ENCODE measurements at regions not wholly inside any gene's neighbourhood (a gene's known extent, or its start where the extent isn't known, plus 50 kb on each side); places are given as distances from the start of the nearest gene placed in this dataset.

DNA sequence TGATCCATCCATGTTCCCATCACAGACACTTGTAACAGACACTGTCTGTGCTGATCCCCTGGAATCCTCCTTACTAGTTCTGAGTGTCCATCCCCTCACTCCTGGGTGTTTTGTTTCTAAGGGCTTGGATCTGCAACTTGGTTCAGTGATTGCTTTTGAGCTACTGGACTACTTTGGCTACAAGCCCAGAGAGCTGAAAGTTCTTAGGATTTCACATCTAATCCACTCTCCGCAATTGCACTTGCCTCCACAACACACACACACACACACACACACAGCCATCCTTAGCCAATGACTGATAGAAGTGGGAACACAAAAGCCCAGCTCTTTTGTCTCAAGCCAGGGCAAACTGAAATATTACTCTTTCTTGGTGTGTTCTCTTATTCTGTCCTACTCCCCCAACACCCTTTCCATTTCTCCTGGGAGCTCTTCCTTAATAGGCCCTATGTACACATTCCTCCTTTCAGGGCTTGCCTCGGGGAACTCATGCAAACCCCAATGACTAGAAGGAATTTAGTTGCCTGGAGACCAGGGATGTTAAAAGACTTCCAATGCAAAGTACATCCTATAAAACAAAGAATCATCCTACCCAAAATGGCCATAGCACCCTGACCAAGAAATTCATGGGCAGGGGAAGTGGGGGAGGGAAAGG lies 206.1 kb upstream of the UBE2E2 start:
- Histone ChIP-seq H3K4me1 (ENCODE audit: insufficient read depth, low read length) (peaks cover 2% of the 10 kb centered on the region; the same call in 1 of the 2 replicates), H3K27me3 (ENCODE audit: insufficient read depth, low read length) (no peaks in the 10 kb centered on the region), H3K9ac (ENCODE audit: low read depth, low read length) (no peak overlapping the region), H3K9me3 (ENCODE audit: insufficient read depth, low read depth, low read length) (no peaks in the 10 kb centered on the region), H3K36me3 (ENCODE audit: insufficient read depth, low read length) (no peaks in the 10 kb centered on the region), H3K4me3 (ENCODE audit: low read length) (no peak overlapping the region), H3K27ac (ENCODE audit: low read depth, low read length) (no peak overlapping the region)
- 98% methylated on average over 2 of the region's 2 CpGs for WGBS

DNA sequence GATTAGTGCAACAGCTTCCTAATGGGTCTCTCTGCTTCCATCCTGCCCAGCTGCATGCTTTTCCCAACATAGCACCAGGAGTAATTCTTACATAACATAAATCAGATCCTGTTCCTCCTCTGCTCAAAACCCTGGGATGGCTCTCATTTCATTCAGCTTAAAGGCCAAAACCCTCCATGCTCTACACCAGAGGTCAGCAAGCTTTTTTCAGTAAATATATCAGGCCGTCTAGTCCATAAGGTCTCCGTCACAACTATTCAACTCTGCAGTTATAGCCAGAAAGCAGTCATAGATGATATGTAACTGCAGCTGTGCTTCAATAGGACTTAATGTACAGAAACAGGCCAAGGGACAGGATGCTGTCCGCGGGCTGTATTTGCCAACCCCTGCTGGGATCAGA lies 202.8 kb upstream of the UBE2E2 start:
- Histone ChIP-seq H3K9me3 (ENCODE audit: insufficient read depth, low read depth, low read length) (no peaks in the 10 kb centered on the region), H3K36me3 (ENCODE audit: insufficient read depth, low read length) (no peaks in the 10 kb centered on the region), H3K4me3 (ENCODE audit: low read length) (no peak overlapping the region), H3K9ac (ENCODE audit: low read depth, low read length) (no peak overlapping the region), H3K4me1 (ENCODE audit: insufficient read depth, low read length) (no peaks in the 10 kb centered on the region), H3K27ac (ENCODE audit: low read depth, low read length) (no peak overlapping the region), H3K27me3 (ENCODE audit: insufficient read depth, low read length) (no peaks in the 10 kb centered on the region)
- 91% methylated on average over 4 of the region's 4 CpGs for WGBS

DNA sequence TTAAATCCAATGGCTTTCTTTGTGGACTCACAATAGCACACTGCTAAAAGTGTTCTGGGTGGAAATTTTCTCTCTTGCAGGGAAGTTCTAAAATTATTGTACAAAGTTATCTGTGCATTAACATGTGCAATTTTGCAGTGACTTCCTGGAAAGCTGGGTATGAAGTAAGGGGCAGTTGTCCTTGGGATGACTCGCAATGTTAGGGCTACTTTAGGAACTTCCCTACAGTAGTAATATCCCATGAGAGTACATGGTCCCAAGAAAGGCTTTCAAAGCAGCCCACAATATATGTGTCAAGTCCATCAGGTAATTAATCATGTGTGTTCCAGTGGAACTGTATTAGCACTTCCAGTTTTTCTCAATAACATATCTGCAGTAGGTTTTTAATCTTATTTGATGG lies 201.0 kb upstream of the UBE2E2 start:
- Histone ChIP-seq H3K4me3 (ENCODE audit: low read length) (no peak overlapping the region), H3K4me1 (ENCODE audit: insufficient read depth, low read length) (no peaks in the 10 kb centered on the region), H3K36me3 (ENCODE audit: insufficient read depth, low read length) (no peaks in the 10 kb centered on the region), H3K27me3 (ENCODE audit: insufficient read depth, low read length) (no peaks in the 10 kb centered on the region), H3K9ac (ENCODE audit: low read depth, low read length) (no peak overlapping the region), H3K27ac (ENCODE audit: low read depth, low read length) (no peak overlapping the region), H3K9me3 (ENCODE audit: insufficient read depth, low read depth, low read length) (no peaks in the 10 kb centered on the region)
- WGBS: 100% methylated on average over 1 of the region's 1 CpG

DNA sequence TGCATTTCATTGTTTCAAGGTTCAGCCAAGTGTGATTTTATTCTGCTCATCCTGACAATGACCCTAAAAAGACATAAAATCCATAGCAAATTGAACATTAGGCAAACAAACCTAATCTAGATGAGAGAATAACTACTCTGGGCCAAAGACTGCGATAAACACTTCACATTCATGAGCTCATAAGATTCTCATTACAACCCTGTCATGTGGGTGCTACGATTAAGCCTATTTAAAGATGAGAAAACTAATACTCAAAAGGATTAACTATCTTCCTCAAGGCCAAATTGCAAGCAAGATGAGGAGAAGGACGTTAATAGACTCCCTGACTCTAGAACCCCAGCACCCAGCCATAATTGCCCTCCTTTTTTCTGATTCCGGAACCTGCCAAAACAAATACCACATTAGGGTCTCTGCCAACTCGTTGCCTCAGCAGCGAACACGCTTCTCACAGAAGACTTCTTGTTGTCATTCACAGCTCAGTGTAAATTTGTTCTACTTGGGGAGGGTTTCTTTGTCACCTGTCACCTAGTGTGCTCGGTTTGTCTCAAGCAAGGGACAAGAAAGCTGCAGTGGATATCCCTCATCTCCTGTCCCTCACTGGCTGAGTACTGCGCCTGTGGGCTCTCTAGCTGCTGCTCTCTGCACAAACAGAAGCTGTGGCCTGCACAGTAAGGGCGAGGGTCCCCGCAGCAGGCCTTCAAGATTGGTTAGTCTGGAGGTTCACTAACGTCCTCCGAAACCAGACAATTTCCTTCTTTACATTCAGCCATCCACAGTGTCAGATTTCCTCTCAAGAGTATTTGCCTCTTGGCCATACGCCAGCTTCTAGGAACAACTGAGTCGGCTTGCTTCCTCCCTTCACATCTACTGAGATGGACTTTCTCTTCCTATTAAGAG lies 200.0 kb upstream of the UBE2E2 start:
- Histone ChIP-seq H3K36me3 (ENCODE audit: insufficient read depth, low read length) (no peaks in the 10 kb centered on the region), H3K9me3 (ENCODE audit: insufficient read depth, low read depth, low read length) (no peaks in the 10 kb centered on the region), H3K27me3 (ENCODE audit: insufficient read depth, low read length) (no peaks in the 10 kb centered on the region), H3K4me3 (ENCODE audit: low read length) (no peak overlapping the region), H3K4me1 (ENCODE audit: insufficient read depth, low read length) (no peaks in the 10 kb centered on the region), H3K9ac (ENCODE audit: low read depth, low read length) (no peak overlapping the region), H3K27ac (ENCODE audit: low read depth, low read length) (no peak overlapping the region)
- WGBS: 95% methylated on average over 15 of the region's 15 CpGs

DNA sequence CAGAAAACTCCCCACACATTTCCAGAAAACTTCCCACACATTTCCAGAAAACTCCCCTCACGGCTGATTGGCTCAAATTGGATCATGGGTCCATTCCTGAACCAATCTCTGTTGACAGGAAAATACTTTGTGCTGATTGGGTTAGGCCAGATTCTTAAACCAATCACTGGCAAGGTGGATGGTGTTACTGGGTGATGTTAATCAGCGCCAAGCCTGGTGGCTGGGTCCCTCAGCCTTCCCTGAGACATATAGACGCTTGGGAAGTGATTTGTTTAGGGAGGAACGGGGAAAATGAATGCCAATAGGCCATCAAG lies 199.4 kb upstream of the UBE2E2 start:
- Histone ChIP-seq H3K9ac (ENCODE audit: low read depth, low read length) (no peak overlapping the region), H3K4me3 (ENCODE audit: low read length) (no peak overlapping the region), H3K27ac (ENCODE audit: low read depth, low read length) (no peak overlapping the region), H3K36me3 (ENCODE audit: insufficient read depth, low read length) (no peaks in the 10 kb centered on the region), H3K9me3 (ENCODE audit: insufficient read depth, low read depth, low read length) (no peaks in the 10 kb centered on the region), H3K4me1 (ENCODE audit: insufficient read depth, low read length) (no peaks in the 10 kb centered on the region), H3K27me3 (ENCODE audit: insufficient read depth, low read length) (no peaks in the 10 kb centered on the region)
- 94% methylated on average over 4 of the region's 4 CpGs for WGBS

DNA sequence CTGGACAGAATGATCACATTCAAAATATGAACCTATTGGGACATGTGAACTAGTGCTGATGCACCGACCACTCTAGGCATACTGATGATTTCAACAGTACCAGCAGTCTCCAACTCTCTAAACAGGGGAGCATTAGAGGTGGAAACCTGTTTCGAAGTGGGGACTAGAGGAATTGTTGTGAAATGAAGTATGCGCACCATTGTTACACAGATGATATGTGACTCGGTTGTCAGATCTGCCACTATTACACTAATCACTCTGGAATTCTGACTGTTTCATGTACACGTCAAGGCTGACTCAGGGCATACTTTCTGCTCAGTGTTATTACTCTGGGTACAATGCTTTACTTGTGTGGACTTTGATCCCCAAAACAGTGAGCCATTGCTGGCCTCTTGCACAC lies 198.2 kb upstream of the UBE2E2 start:
- no peaks in the 10 kb centered on the region for H3K27me3 ChIP-seq (ENCODE audit: insufficient read depth, low read length)
- no peak overlapping the region for H3K4me3 ChIP-seq (ENCODE audit: low read length)
- no peaks in the 10 kb centered on the region for H3K4me1 ChIP-seq (ENCODE audit: insufficient read depth, low read length)
- H3K9ac ChIP-seq (ENCODE audit: low read depth, low read length): no peak overlapping the region
- no peak overlapping the region for H3K27ac ChIP-seq (ENCODE audit: low read depth, low read length)
- WGBS: 94% methylated on average over 5 of the region's 5 CpGs
- H3K9me3 ChIP-seq (ENCODE audit: insufficient read depth, low read depth, low read length): no peaks in the 10 kb centered on the region
- H3K36me3 ChIP-seq (ENCODE audit: insufficient read depth, low read length): no peaks in the 10 kb centered on the region

DNA sequence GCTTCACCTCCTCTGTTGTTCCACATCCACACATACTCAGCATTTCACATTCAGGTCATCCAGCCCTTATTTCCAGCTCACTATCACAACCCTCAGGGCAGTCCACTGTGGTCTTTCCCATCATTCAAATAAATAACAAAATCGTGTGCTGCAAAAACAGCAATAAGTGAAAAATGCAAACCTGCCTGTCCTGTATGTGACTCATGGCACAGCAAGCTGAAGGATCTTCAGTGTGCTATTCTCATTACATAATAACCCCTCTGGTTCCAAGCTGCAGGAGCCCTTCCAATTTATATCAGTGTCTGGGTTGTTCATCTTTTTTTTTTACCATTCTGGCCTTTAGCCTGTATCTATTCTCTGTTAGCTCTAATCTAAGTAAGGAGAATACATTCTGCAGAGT lies 185.3 kb upstream of the UBE2E2 start:
- Histone ChIP-seq H3K4me3 (ENCODE audit: low read length) (no peak overlapping the region), H3K9ac (ENCODE audit: low read depth, low read length) (no peak overlapping the region), H3K4me1 (ENCODE audit: insufficient read depth, low read length) (peaks cover 5% of the 10 kb centered on the region; the same call in 1 of the 2 replicates), H3K27me3 (ENCODE audit: insufficient read depth, low read length) (no peaks in the 10 kb centered on the region), H3K9me3 (ENCODE audit: insufficient read depth, low read depth, low read length) (no peaks in the 10 kb centered on the region), H3K36me3 (ENCODE audit: insufficient read depth, low read length) (no peaks in the 10 kb centered on the region), H3K27ac (ENCODE audit: low read depth, low read length) (no peak overlapping the region)
- WGBS: 72% methylated on average over 1 of the region's 1 CpG

DNA sequence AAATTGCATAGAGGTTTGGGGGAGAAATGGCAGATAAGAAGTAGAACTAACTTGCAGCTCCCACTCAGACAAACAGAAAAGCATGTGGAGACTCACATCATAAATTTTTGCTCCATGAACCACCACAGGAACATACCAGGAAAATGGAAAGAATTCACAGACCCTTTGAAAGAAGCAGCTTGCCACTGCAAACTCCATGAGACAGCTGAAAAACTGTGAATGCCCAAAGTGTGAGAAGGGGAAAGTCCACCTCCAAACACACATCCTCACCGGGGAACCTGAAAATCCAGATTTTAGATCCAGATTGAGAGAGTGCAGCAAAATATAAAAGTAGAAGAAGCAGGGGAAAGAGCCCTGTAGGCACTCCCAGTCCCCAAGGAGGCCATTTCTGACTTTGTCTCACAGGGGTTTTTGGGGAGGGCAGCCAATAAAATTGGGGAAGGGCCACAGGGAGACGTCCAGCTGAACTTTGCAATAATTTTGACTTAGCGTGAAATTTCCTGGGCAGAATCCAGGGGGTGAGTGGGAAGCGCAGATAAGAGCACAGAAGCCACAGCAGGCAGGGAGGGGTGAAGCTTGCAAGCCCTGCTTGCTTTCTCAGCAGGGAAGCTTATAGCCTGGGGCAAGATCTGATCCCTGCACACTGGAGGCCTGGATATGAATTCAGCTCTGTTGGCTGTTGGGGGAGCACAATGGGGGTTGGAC lies 183.4 kb upstream of the UBE2E2 start:
- H3K4me3 ChIP-seq (ENCODE audit: low read length): no peak overlapping the region
- no peaks in the 10 kb centered on the region for H3K27me3 ChIP-seq (ENCODE audit: insufficient read depth, low read length)
- H3K27ac ChIP-seq (ENCODE audit: low read depth, low read length): no peak overlapping the region
- no peak overlapping the region for H3K9ac ChIP-seq (ENCODE audit: low read depth, low read length)
- H3K36me3 ChIP-seq (ENCODE audit: insufficient read depth, low read length): no peaks in the 10 kb centered on the region
- WGBS: 84% methylated on average over 4 of the region's 4 CpGs
- peaks cover 5% of the 10 kb centered on the region; the same call in 1 of the 2 replicates for H3K4me1 ChIP-seq (ENCODE audit: insufficient read depth, low read length)
- no peaks in the 10 kb centered on the region for H3K9me3 ChIP-seq (ENCODE audit: insufficient read depth, low read depth, low read length)

DNA sequence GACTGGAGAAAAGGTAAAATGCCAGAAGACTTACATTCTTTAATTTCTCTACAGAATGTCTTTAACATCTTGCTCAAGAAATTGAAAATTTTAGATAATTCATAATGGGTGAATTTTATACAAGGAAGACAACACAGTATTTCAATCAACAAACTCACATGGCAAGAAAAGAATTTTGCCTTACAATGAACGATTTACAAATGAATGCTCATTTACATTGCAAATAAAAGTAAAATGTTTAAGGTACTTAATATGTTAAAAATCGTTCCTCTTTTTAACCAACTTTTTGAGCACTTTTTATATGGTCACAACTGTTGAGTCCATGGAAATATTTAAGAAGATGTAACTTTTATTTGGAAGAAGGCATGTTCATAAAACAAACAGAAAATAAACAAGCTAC lies 174.8 kb upstream of the UBE2E2 start:
- H3K4me1 ChIP-seq (ENCODE audit: insufficient read depth, low read length): peaks cover 29% of the 10 kb centered on the region
- peak overlapping the region; percentile 4; the same call in 1 of the 2 replicates for H3K4me3 ChIP-seq (ENCODE audit: low read length)

DNA sequence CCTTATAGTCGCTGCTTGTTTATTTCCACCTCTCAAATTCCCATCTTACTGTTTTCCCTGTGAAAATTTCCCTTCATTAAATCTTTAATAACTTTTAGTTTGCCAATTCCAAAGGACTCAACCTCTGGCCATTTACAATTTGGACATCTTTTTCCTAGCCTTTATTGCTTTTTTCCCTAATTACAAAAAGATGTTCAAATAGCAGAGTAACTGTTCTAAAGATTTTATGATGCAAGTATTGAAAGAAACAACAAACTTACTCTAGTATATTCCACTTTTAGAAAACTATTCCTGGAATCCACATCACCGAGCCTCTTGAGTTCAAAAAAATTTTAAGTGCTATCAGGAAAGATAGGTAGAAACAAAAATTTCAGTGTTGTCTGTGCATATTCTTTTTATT lies 174.1 kb upstream of the UBE2E2 start:
- peaks cover 29% of the 10 kb centered on the region for H3K4me1 ChIP-seq (ENCODE audit: insufficient read depth, low read length)
- H3K4me3 ChIP-seq (ENCODE audit: low read length): no peak overlapping the region
- H3K27ac ChIP-seq (ENCODE audit: low read depth, low read length): peak overlapping the region; percentile 78; the same call in 1 of the 2 replicates

More for the DNA sequence above, 174.8 kb upstream of the UBE2E2 start:
- no CpG with 5 or more reads among the region's 2 CpGs for WGBS
- Histone ChIP-seq H3K27me3 (ENCODE audit: insufficient read depth, low read length) (no peaks in the 10 kb centered on the region), H3K27ac (ENCODE audit: low read depth, low read length) (peak overlapping the region; percentile 78; the same call in 1 of the 2 replicates), H3K9me3 (ENCODE audit: insufficient read depth, low read depth, low read length) (no peaks in the 10 kb centered on the region), H3K9ac (ENCODE audit: low read depth, low read length) (no peak overlapping the region), H3K36me3 (ENCODE audit: insufficient read depth, low read length) (no peaks in the 10 kb centered on the region)

More for the DNA sequence above, 174.1 kb upstream of the UBE2E2 start:
- Histone ChIP-seq H3K27me3 (ENCODE audit: insufficient read depth, low read length) (no peaks in the 10 kb centered on the region), H3K36me3 (ENCODE audit: insufficient read depth, low read length) (no peaks in the 10 kb centered on the region), H3K9me3 (ENCODE audit: insufficient read depth, low read depth, low read length) (no peaks in the 10 kb centered on the region), H3K9ac (ENCODE audit: low read depth, low read length) (no peak overlapping the region)
- 88% methylated on average over 1 of the region's 2 CpGs for WGBS
